ENCODE measurements at regions not wholly inside any gene's neighbourhood (a gene's known extent, or its start where the extent isn't known, plus 50 kb on each side); places are given as distances from the start of the nearest gene placed in this dataset.

DNA sequence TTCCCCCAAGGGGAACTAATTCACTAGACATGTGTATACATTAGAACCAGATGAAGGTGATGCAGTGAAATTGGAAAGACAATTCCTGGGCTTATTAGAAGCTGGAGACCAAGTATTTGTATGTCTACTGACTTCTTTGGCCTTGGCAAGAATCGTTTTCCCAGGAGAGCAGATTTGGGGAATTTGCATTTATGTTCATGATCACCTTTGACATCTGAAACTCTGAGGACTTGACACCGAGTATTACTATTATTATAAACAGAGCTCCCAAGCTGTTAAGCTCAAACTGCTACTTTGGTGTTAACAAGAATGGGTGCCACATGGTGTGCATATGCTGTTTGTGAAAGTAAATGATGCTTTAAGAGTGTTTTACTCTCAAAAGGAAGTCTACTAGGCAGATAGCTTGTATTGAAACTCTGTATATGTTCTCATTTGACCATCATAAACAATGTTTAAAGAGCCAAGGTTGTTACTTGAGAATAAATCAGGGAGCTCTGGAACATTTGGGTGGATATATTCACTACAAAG lies 519.8 kb upstream of the GOLIM4 start:
- H3K27me3 ChIP-seq, result no peaks in the 10 kb centered on the region
- no peak for TF ChIP-seq EZH2 (IDR thresholded peaks at IDR 0.05; ENCODE audit: borderline replicate concordance)
- TF ChIP-seq, protein P1, sequence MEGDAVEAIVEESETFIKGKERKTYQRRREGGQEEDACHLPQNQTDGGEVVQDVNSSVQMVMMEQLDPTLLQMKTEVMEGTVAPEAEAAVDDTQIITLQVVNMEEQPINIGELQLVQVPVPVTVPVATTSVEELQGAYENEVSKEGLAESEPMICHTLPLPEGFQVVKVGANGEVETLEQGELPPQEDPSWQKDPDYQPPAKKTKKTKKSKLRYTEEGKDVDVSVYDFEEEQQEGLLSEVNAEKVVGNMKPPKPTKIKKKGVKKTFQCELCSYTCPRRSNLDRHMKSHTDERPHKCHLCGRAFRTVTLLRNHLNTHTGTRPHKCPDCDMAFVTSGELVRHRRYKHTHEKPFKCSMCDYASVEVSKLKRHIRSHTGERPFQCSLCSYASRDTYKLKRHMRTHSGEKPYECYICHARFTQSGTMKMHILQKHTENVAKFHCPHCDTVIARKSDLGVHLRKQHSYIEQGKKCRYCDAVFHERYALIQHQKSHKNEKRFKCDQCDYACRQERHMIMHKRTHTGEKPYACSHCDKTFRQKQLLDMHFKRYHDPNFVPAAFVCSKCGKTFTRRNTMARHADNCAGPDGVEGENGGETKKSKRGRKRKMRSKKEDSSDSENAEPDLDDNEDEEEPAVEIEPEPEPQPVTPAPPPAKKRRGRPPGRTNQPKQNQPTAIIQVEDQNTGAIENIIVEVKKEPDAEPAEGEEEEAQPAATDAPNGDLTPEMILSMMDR (IDR thresholded peaks at IDR 0.05; ENCODE audit: poor library complexity), result no peak
- TF ChIP-seq EZH2phosphoT487 (IDR thresholded peaks at IDR 0.05; ENCODE audit: low read depth, severe bottlenecking, unreplicated experiment), result no peak
- no peak overlapping the region for H3K27ac ChIP-seq
- H3K4me3 ChIP-seq, result no peak overlapping the region
- no peaks in the 10 kb centered on the region for H4K20me1 ChIP-seq (ENCODE audit: insufficient read depth, poor library complexity, severe bottlenecking)
- H3K9me2 ChIP-seq (replicated peaks; ENCODE audit: insufficient read depth), result no peaks in the 10 kb centered on the region
- WGBS (ENCODE audit: low lambda C conversion rate, missing lambda C conversion rate), result 43% methylated on average over 2 of the region's 2 CpGs
- no peaks in the 10 kb centered on the region for H3K4me1 ChIP-seq (ENCODE audit: insufficient read depth)
- DNase-seq (ENCODE audit: low spot score), result no peak
- H3K9me3 ChIP-seq (ENCODE audit: low read depth), result no peaks in the 10 kb centered on the region
- no peak overlapping the region for H3K4me2 ChIP-seq
- no peaks in the 10 kb centered on the region for H3K79me2 ChIP-seq
- no peak overlapping the region for H2AFZ ChIP-seq
- no peaks in the 10 kb centered on the region for H3K36me3 ChIP-seq (replicated peaks; ENCODE audit: insufficient read depth, low read depth)

DNA sequence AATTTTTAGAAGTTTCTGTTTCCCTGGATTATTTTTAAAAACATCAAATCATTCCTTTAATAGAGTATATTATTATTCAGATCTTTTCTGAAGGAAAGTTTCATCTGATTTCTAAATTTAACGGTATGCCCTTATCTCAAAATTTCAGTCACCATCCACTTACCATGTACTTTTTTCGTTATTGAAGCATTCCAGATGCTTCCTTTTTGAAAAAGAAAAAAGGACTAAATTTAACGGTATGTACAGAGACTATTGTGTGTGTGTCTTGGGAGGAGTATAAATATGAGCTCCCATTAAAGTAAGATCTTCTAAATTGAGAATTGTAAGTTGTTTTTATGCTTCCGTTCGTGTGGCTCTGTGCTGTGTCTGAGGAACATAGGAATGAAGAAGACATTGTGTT lies 517.4 kb upstream of the GOLIM4 start:
- Histone ChIP-seq H4K20me1 (ENCODE audit: insufficient read depth, poor library complexity, severe bottlenecking) (no peaks in the 10 kb centered on the region), H3K9me2 (replicated peaks; ENCODE audit: insufficient read depth) (no peaks in the 10 kb centered on the region), H3K4me3 (no peak overlapping the region), H3K79me2 (no peaks in the 10 kb centered on the region), H3K4me2 (no peak overlapping the region), H3K4me1 (ENCODE audit: insufficient read depth) (no peaks in the 10 kb centered on the region), H3K9me3 (ENCODE audit: low read depth) (no peaks in the 10 kb centered on the region), H3K27ac (no peak overlapping the region), H3K36me3 (replicated peaks; ENCODE audit: insufficient read depth, low read depth) (no peaks in the 10 kb centered on the region), H3K27me3 (no peaks in the 10 kb centered on the region), H2AFZ (no peak overlapping the region)
- TF ChIP-seq EZH2 (IDR thresholded peaks at IDR 0.05; ENCODE audit: borderline replicate concordance), result no peak
- TF ChIP-seq, protein P1 (IDR thresholded peaks at IDR 0.05; ENCODE audit: poor library complexity), result no peak
- no peak for TF ChIP-seq EZH2phosphoT487 (IDR thresholded peaks at IDR 0.05; ENCODE audit: low read depth, severe bottlenecking, unreplicated experiment)
- DNase-seq (ENCODE audit: low spot score), result no peak
- WGBS (ENCODE audit: low lambda C conversion rate, missing lambda C conversion rate), result 75% methylated on average over 5 of the region's 5 CpGs

DNA sequence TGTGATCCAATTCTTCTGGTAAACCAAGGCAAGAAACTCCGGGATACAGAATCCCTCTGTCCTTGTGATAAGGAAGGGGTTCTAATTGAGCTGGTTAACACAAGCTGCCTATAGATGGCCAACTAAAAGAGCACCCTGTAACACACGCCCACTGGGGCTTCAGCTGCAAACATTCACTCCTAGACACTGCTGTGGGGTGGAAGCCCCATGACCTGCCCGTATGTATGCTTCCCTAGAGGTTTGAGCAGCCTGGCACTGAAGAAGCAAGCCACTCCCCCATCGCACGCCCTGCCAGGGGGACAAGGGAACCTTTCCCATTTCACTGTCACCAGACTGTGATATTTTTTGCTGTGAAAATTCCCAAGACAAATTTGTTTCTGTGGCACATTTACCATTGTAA lies 516.9 kb upstream of the GOLIM4 start:
- no peaks in the 10 kb centered on the region for H4K20me1 ChIP-seq (ENCODE audit: insufficient read depth, poor library complexity, severe bottlenecking)
- no peaks in the 10 kb centered on the region for H3K9me3 ChIP-seq (ENCODE audit: low read depth)
- no peak for DNase-seq (ENCODE audit: low spot score)
- no peaks in the 10 kb centered on the region for H3K36me3 ChIP-seq (replicated peaks; ENCODE audit: insufficient read depth, low read depth)
- no peaks in the 10 kb centered on the region for H3K4me1 ChIP-seq (ENCODE audit: insufficient read depth)
- no peak overlapping the region for H2AFZ ChIP-seq
- H3K4me2 ChIP-seq, result no peak overlapping the region
- no peak overlapping the region for H3K4me3 ChIP-seq
- H3K27me3 ChIP-seq, result no peaks in the 10 kb centered on the region
- TF ChIP-seq, protein P1 (IDR thresholded peaks at IDR 0.05; ENCODE audit: poor library complexity), result no peak
- no peak for TF ChIP-seq EZH2phosphoT487 (IDR thresholded peaks at IDR 0.05; ENCODE audit: low read depth, severe bottlenecking, unreplicated experiment)
- TF ChIP-seq EZH2 (IDR thresholded peaks at IDR 0.05; ENCODE audit: borderline replicate concordance), result no peak
- 93% methylated on average over 5 of the region's 5 CpGs for WGBS (ENCODE audit: low lambda C conversion rate, missing lambda C conversion rate)
- H3K27ac ChIP-seq, result no peak overlapping the region
- H3K79me2 ChIP-seq, result no peaks in the 10 kb centered on the region
- H3K9me2 ChIP-seq (replicated peaks; ENCODE audit: insufficient read depth), result no peaks in the 10 kb centered on the region

DNA sequence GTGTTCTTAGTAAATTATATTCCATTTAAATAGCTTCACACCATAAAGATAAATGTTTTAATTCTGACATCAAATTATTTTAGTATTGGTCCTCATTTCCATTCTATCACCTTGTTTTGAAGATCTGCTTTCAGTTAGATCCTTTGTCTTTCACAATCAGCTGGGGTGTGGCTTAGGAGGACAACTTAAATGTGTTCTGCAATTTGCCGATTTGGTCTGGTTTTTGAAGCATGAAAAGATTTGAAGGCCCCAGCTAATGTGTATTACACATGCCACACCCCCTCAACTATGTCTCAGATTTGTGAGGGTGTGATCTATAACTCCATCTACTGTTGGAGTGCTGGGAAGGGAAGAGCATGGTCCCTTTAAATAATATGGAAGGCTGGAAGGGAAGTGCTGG lies 516.1 kb upstream of the GOLIM4 start:
- Histone ChIP-seq H3K79me2 (no peaks in the 10 kb centered on the region), H3K36me3 (replicated peaks; ENCODE audit: insufficient read depth, low read depth) (no peaks in the 10 kb centered on the region), H3K27me3 (no peaks in the 10 kb centered on the region), H3K4me1 (ENCODE audit: insufficient read depth) (no peaks in the 10 kb centered on the region), H3K4me2 (no peak overlapping the region), H3K27ac (no peak overlapping the region), H3K4me3 (no peak overlapping the region), H2AFZ (no peak overlapping the region), H4K20me1 (ENCODE audit: insufficient read depth, poor library complexity, severe bottlenecking) (no peaks in the 10 kb centered on the region), H3K9me3 (ENCODE audit: low read depth) (no peaks in the 10 kb centered on the region), H3K9me2 (replicated peaks; ENCODE audit: insufficient read depth) (no peaks in the 10 kb centered on the region)
- 96% methylated on average over 1 of the region's 1 CpG for WGBS (ENCODE audit: low lambda C conversion rate, missing lambda C conversion rate)
- TF ChIP-seq, protein P1 (IDR thresholded peaks at IDR 0.05; ENCODE audit: poor library complexity), result no peak
- TF ChIP-seq EZH2 (IDR thresholded peaks at IDR 0.05; ENCODE audit: borderline replicate concordance) (no peak), EZH2phosphoT487 (IDR thresholded peaks at IDR 0.05; ENCODE audit: low read depth, severe bottlenecking, unreplicated experiment) (no peak)
- DNase-seq (ENCODE audit: low spot score), result no peak
